NCI-H69 (cell line): ENCODE measurements at regions not wholly inside any gene's neighbourhood (a gene's known extent, or its start where the extent isn't known, plus 50 kb on each side); places are given as distances from the start of the nearest gene placed in this dataset.

Experiments
- DNase-seq: peaks from one replicate; lab custom pipeline; 2025; lab: John Stamatoyannopoulos, UW

DNA sequence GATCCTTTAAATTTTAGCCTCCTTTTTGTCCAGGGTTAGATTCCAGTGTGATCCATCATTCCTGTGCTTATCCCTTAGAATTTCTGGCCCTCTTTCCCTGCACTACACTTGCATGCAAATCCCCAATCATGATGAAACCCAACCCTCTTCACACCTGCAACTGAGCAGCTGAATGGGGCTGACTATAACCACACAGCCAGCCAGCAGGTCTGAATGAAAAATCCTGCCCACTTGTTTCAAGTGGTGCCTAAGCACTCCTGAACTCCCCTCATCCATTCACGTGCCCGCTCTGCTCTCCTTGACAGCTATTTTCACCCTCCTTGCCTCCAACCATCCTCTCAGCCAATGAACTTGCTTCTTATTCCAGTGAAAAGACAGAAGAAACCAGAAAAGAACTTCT, 80.5 kb upstream of the AFF3 start:
- DNase-seq = no peak

DNA sequence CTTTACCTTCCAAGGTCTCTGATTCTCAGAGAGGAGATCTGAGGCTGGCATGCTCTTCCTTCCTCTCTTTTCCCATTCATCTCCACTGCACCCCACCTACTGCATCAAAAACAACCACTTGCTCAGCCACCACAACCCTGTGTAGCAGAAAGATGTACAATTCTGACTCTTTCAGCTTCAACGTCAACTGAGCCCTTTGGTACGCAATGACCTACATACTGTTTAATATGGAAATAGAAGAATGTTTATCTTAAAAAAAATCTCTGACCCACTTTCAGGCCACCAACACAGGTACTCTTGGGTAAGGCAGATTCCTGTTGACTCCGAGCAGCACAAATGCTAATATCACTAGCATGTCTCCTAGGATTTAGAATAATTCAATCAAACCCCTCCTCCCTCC, 76.2 kb upstream of the AFF3 start:
- no peak for DNase-seq

DNA sequence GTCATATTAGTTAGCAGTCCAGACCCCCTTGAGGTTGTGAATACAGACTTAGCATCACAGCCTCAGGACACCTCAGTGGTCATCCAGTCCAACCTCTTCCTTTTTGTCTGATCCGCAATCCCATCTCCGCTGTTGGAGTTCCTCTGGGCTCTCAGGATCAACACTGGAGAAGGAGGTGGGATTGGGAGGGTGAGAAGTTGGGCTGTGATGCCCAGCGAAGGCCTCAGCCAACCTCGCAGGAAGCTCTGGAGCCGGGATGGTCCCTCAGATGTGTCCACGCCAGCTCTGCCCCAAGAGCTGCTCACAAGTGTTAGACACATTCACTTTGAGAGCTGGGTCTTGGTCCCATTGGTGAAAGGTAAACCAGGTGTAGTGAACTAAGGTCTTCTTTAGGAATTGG, 74.9 kb upstream of the AFF3 start:
- no peak for DNase-seq

GRCh38 chr2:100216015-100216414, 73.6 kb upstream of the AFF3 start:
- DNase-seq = no peak

DNA sequence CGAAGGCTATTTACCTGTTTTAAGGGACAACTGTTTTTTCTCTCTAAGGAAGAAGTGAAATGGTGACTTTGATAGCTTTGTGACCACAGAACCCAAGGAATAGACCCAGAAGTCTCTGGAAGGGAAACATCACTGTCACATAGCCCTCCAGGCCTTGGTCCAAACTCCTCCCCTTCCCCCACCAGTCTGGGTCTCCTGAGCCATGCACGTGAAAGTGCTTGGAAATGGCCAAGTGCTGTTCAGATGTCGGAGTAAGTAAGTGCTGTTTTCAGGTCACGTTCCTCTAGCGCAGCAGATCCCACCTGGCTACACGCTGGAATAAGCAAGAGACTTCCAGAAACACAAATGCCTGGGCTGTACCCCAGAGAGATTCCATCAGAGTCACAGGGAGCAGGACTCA, 73.0 kb upstream of the AFF3 start:
- DNase-seq = no peak

- peak; percentile 41 for DNase-seq
Observed at GRCh38 chr2:100214265-100214971, 72.0 kb upstream of the AFF3 start.

GRCh38 chr2:100213595-100213994, 71.2 kb upstream of the AFF3 start:
- DNase-seq = no peak

- DNase-seq = no peak
Observed at GRCh38 chr2:100212850-100213249, 70.5 kb upstream of the AFF3 start.

DNA sequence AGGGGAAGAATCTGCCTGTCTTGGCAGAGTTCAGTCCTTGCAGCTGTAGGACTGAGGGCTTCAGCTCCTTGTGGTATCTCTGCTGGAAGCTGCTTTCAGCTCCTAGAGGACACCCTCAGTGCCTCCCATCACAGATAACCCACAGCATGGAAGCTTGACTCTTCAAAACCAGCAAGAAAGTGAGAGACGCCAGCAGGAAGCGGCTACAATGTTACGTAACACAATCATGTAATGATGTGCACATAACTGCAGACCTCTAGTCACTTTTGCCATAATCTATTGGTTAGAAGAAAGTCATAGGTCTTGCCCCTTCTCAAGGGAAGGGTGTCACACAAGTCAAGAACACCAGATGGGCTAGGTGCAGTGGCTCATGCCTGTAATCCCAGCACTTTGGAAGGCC, 69.1 kb upstream of the AFF3 start:
- DNase-seq = no peak

- DNase-seq = peak; percentile 37
Observed at GRCh38 chr2:100208141-100208770, 65.9 kb upstream of the AFF3 start.

DNA sequence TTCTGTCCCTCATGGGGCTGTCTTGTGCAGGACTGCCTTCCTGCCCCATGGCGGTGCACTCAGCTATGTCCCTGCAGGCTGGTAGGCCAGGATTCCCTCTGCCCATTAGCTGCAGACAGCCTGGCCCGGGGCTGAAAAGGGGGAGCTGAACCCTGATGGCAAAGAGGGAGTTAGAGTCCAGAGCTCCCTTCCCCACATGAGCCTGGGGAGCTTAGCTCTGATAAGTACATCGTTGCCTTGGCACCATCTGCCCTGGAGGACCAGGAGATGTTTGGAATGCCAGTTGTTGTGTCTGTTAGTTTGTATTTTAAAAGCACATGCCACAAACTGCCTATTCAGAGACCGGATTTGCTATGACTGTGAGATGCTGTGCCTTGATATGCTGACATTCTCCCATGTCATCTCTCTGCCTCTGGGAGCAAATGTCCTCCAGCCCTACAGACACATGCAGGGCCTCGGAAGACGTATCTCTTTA, 65.1 kb upstream of the AFF3 start:
- DNase-seq = peak; percentile 1

DNA sequence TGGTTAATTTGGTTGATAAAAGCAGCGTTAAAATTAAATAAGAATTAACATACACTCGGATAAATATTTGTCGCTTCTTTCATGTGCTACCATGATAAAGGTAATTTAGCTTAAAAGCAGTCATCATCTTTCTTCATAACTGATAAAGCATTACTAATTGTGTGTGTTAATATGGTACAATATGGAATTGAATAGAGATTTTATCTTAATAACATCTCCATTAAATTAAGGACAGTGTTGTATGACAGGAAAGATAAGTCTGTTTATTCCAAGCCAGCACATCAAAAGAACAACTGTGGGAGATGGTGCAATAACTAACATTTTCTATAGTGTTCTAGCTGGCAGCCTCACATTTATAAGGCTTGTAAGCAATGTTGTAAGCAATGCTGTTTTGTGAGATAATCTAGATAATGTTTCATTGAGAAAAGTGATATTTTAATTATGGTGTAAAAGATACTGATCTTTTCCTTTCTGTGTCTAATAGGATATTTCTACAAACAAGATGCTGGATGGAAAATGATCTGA, 64.4 kb upstream of the AFF3 start:
- DNase-seq = no peak

DNA sequence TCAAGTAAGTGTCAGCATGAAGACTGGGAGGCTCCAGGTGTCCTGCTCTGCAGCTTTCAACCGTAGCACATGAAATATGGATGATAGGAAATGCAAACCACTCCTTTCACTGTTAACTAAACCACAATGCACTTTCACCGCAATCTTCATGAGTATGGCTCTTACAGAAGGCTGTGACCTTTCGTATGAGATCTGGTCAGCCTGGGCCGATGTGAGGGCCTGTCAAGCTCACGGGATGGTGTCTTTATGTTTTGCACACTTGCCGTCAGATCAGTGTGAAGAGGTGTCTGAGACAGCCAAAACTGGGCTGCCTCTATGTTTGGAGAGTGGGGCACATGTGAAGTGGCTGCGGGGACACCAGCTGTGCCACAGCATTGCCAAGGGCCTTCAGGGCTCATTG, 62.8 kb upstream of the AFF3 start:
- no peak for DNase-seq

DNA sequence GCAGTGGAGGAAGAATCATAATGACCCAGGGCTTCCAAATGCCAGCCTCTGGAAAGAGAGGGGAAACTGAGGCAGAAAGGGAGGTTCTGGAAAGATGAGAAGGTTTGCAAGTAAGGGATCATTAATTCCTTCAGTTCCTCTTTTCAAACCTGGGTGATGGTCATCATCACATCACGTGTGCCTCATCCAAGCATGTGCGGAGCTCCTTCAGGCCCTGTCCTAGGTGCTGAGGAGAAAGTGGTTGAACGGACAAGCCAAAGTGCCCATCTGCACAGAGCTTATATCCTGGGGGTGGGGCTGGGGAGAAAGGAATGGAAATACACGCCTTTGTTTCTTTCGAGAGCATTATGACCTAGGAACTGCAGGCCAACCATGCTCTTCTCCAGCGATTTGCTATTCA, 60.2 kb upstream of the AFF3 start:
- DNase-seq = no peak

GRCh38 chr2:100200985-100201384, 58.6 kb upstream of the AFF3 start:
- no peak for DNase-seq

DNA sequence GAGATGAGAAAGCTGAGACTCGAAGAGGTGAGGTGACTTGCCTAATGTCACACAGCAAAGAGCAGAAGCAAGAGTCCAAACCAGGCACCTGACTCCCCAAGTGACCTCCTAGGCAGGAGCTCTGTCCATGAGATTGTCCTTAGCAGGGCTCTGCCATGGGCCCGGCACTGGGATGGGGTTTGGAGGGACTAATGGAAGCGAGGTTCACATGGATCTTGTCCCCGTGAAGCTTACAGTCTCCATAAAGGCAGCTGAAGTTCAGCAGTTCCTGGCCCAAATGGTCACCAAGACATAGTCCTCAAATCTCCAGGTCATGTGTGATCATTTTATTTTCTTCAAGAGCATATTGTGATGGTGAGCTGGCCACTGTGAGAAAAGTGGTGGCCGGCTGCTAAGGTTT, 57.0 kb upstream of the AFF3 start:
- no peak for DNase-seq

DNA sequence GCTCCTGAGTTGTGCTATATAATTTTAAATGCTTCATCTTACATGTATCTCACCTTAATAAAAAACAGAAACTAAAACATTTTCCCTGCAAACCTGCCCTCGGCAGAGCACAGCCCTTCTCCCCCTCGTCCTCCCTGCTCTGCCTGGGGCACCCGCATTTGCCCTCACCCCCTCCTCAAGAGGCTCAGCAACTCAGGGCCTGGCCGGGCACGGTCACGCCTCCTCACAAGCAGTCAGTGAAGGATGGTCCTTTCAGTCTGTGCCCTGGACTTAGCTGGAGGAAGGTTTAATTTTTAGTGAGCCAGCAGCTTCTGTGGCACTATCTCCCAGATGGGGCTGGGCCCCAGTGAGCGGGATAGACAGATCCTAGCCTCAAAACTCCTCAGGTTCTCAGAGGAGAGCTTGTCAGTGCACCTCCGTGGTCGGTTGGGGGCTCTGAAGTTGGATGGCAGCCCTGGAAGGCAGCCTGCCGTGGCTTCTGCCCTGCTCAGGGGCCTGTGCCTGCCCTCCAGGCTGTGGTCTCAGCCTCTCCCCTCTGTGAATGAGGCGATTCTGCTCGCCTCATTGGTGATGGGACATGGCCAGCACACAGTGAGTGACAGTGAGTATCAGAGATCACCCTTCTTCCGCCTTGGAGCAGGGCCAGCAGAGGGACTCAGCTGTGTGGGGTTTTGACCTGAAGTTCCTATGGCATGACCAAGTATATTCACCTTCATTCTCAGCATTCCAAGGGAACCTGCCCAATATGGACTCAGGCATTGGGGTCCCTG, 56.3 kb upstream of the AFF3 start:
- no peak for DNase-seq

DNA sequence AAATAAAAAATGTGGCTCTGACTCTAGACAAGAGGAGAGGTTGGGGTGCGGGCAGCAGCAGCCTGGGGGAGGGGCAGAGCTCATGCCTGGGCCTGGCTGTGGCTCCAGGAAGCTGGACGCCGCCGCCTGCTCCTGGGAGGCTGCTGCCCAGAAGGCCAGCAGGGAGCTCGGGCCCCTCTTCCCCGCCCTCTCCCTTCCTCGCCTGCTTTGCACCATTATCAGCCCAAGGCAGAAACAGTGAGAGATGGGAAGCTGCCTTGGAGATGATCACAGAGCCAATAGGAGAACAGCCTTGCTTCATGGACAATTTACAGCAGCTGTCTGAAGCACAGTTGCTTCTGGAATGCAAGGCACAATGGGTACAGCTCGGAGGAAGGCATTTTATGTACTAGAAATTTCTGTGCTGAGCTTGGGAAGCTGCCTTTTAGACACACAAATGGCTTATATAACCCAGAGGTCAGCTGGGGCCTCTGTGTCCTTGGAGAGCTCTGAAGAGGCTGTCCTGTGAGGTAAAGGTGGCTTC, 55.3 kb upstream of the AFF3 start:
- peak; percentile 80 for DNase-seq

- DNase-seq = no peak
Observed at GRCh38 chr2:100196786-100197494, 54.5 kb upstream of the AFF3 start.

GRCh38 chr2:100195942-100196341, 53.6 kb upstream of the AFF3 start:
- DNase-seq = no peak

DNA sequence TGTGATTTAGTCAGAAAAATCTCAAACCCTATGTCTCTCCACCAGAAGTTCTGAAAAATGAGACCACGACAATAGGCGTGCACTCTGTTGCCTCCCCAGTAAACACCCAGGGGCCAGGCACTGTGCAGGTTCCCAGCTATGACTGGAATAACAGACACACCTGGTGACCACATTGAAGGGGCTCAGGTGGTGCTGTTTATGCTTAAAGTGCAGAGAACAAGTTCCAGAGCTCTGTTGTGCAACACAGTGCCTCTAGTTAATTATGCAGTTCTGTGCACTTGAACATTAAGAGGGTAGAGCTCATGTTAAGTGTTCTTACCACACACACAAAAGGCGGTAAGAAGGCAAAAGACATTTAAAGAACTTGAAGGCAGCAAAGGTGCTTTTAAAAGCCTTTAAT, 52.6 kb upstream of the AFF3 start:
- DNase-seq = peak; percentile 37

- DNase-seq = no peak
Observed at GRCh38 chr2:100193291-100193710, 50.9 kb upstream of the AFF3 start.
